Neural cell (in vitro differentiated cells): ENCODE measurements at regions not wholly inside any gene's neighbourhood (a gene's known extent, or its start where the extent isn't known, plus 50 kb on each side); places are given as distances from the start of the nearest gene placed in this dataset.

Source experiments
- H2AFZ ChIP-seq: fragments of 200-600, 300-800 bp; sonication (generic), shearing (Covaris generic); 2 replicates; pipeline ENCODE4 v1.6.0; 2014; ENCODE audit warnings: low read depth, mild to moderate bottlenecking, antibody characterized with exemption, low read length, moderate library complexity
- H3F3A ChIP-seq: fragments of 200-600 bp; shearing (Covaris generic); 2 replicates; pipeline ENCODE4 v1.6.1; 2016; ENCODE audit warnings: mild to moderate bottlenecking, moderate library complexity, mixed read lengths, antibody characterized with exemption, low read length; ENCODE audit not compliant: insufficient read depth, poor library complexity, severe bottlenecking
- H3K27ac ChIP-seq: fragments of 200-600, 300-800 bp; sonication (generic), shearing (Covaris generic); 2 replicates; pipeline ENCODE4 v1.5.1; 2014; ENCODE audit warnings: mild to moderate bottlenecking, low read length, moderate library complexity
- H3K27me3 ChIP-seq: fragments of 300-800, 200-600 bp; sonication (generic), shearing (Covaris generic); 2 replicates; pipeline ENCODE4 v1.6.0; 2014; ENCODE audit warnings: mild to moderate bottlenecking, low read depth, low read length, moderate library complexity; ENCODE audit not compliant: insufficient read depth
- H3K36me3 ChIP-seq: fragments of 300-800, 200-600 bp; sonication (generic), shearing (Covaris generic); 2 replicates; pipeline ENCODE4 v1.5.1; 2014; ENCODE audit warnings: mild to moderate bottlenecking, antibody characterized with exemption, low read length, moderate library complexity; ENCODE audit not compliant: insufficient read depth
- H3K4me2 ChIP-seq: fragments of 300-800, 200-600 bp; sonication (generic), shearing (Covaris generic); 2 replicates; pipeline ENCODE4 v1.6.0; 2014; ENCODE audit warnings: mild to moderate bottlenecking, low read length
- H3K4me3 ChIP-seq: fragments of 300-800, 200-600 bp; sonication (generic), shearing (Covaris generic); 2 replicates; pipeline ENCODE4 v1.5.1; 2014; ENCODE audit warnings: mild to moderate bottlenecking, low read length, moderate library complexity
- H3K79me2 ChIP-seq: fragments of 200-600 bp; shearing (Covaris generic); replicated peaks from 2 replicates; pipeline ENCODE4 v1.6.0; 2014; ENCODE audit warnings: mild to moderate bottlenecking, low read length, moderate library complexity; ENCODE audit not compliant: insufficient read depth
- H3K9ac ChIP-seq: fragments of 300-800, 200-600 bp; sonication (generic), shearing (Covaris generic); 2 replicates; pipeline ENCODE4 v1.6.1; 2016; ENCODE audit warnings: mild to moderate bottlenecking, low read length, mixed read lengths
- H3K9me2 ChIP-seq: fragments of 200-600 bp; shearing (Covaris generic); 2 replicates; pipeline ENCODE4 v1.6.1; 2016; ENCODE audit warnings: mild to moderate bottlenecking, low read length, mixed read lengths; ENCODE audit not compliant: insufficient read depth
- H3K9me3 ChIP-seq: fragments of 200-600, 300-800 bp; sonication (generic), shearing (Covaris generic); 2 replicates; pipeline ENCODE4 v1.6.1; 2016; ENCODE audit warnings: mild to moderate bottlenecking, mixed run types, low read length, moderate library complexity, mixed read lengths
- H4K20me1 ChIP-seq: fragments of 200-600 bp; shearing (Covaris generic); 2 replicates; pipeline ENCODE4 v1.6.1; 2016; ENCODE audit warnings: mild to moderate bottlenecking, mixed run types; ENCODE audit not compliant: insufficient read depth
- EP300 ChIP-seq: fragments of 450-650 bp; conservative IDR thresholded peaks from 2 replicates; pipeline ENCODE4 v1.6.1; 2014; ENCODE audit warnings: antibody characterized with exemption, mild to moderate bottlenecking, moderate library complexity; ENCODE audit not compliant: poor library complexity, severe bottlenecking
- EZH2 ChIP-seq: fragments of 200-600, 300-800 bp; shearing (Covaris generic), sonication (generic); IDR thresholded peaks from 2 replicates; pipeline ENCODE4 v1.6.1; 2014; ENCODE audit warnings: antibody characterized with exemption, low read length, borderline replicate concordance, mild to moderate bottlenecking; ENCODE audit not compliant: insufficient read depth, poor library complexity, severe bottlenecking
- MXI1 ChIP-seq: fragments of 450-650 bp; conservative IDR thresholded peaks from 2 replicates; pipeline ENCODE4 v1.6.1; 2014; ENCODE audit warnings: antibody characterized with exemption, mild to moderate bottlenecking; ENCODE audit not compliant: poor library complexity, severe bottlenecking
- POLR2AphosphoS5 ChIP-seq: IDR thresholded peaks from 2 replicates; pipeline ENCODE4 v1.6.1; 2012
- RAD21 ChIP-seq: fragments of 450-650 bp; conservative IDR thresholded peaks from 2 replicates; pipeline ENCODE4 v1.6.1; 2014; ENCODE audit warnings: antibody characterized with exemption, mild to moderate bottlenecking, moderate library complexity
- SMC3 ChIP-seq: fragments of 450-650 bp; conservative IDR thresholded peaks from 2 replicates; pipeline ENCODE4 v1.6.1; 2014; ENCODE audit warnings: antibody characterized with exemption, mild to moderate bottlenecking, moderate library complexity; ENCODE audit not compliant: poor library complexity
- TAF1 ChIP-seq: IDR thresholded peaks from 2 replicates; pipeline ENCODE4 v1.6.1; 2012; ENCODE audit warnings: low read depth
- TF ChIP-seq, protein P1 (sequence below): fragments of 450-650 bp; IDR thresholded peaks from 2 replicates; pipeline ENCODE4 v1.5.1; 2014; ENCODE audit warnings: antibody characterized with exemption, mild to moderate bottlenecking, moderate library complexity; ENCODE audit not compliant: poor library complexity, severe bottlenecking
- TF ChIP-seq, protein P2 (sequence below): IDR thresholded peaks from 2 replicates; pipeline ENCODE4 v1.6.1; 2012; ENCODE audit warnings: borderline replicate concordance

- peak; percentile 14 for TF ChIP-seq EP300
- TF ChIP-seq MXI1, result no peak
- Histone ChIP-seq H3K4me3 (no peak overlapping the region), H3K27me3 (no peaks in the 10 kb centered on the region), H3K9me3 (no peaks in the 10 kb centered on the region), H3K4me2 (no peak overlapping the region), H3K27ac (no peak overlapping the region), H3K36me3 (no peaks in the 10 kb centered on the region), H3K9me2 (no peaks in the 10 kb centered on the region), H3K79me2 (no peaks in the 10 kb centered on the region), H4K20me1 (no peaks in the 10 kb centered on the region), H3K9ac (no peak overlapping the region), H2AFZ (no peak overlapping the region), H3F3A (no peaks in the 10 kb centered on the region)
These were observed 102.3 kb downstream of the SLC25A47 start for GRCh38 chr14:100425429-100425827.

GRCh38 chr14:100426314-100426713 is 103.2 kb downstream of the SLC25A47 start:
- H3F3A ChIP-seq, result no peaks in the 10 kb centered on the region
- H4K20me1 ChIP-seq, result no peaks in the 10 kb centered on the region
- H3K4me3 ChIP-seq, result no peak overlapping the region
- H3K36me3 ChIP-seq, result no peaks in the 10 kb centered on the region
- H3K9me2 ChIP-seq, result no peaks in the 10 kb centered on the region
- no peak overlapping the region for H2AFZ ChIP-seq
- H3K27me3 ChIP-seq, result no peaks in the 10 kb centered on the region
- H3K4me2 ChIP-seq, result no peak overlapping the region
- no peak overlapping the region for H3K9ac ChIP-seq
- no peaks in the 10 kb centered on the region for H3K9me3 ChIP-seq
- TF ChIP-seq EP300 (no peak), SMC3 (no peak)
- no peaks in the 10 kb centered on the region for H3K79me2 ChIP-seq
- no peak overlapping the region for H3K27ac ChIP-seq

GRCh38 chr14:100427166-100427565 is 104.0 kb downstream of the SLC25A47 start:
- Histone ChIP-seq H4K20me1 (no peaks in the 10 kb centered on the region), H3K9ac (no peak overlapping the region), H3K27me3 (no peaks in the 10 kb centered on the region), H3F3A (no peaks in the 10 kb centered on the region), H3K9me3 (no peaks in the 10 kb centered on the region), H3K4me3 (no peak overlapping the region), H3K9me2 (no peaks in the 10 kb centered on the region), H3K79me2 (no peaks in the 10 kb centered on the region), H2AFZ (no peak overlapping the region), H3K36me3 (no peaks in the 10 kb centered on the region), H3K27ac (no peak overlapping the region), H3K4me2 (no peak overlapping the region)
- TF ChIP-seq TAF1 (no peak), SMC3 (no peak), MXI1 (no peak), POLR2AphosphoS5 (no peak), EP300 (no peak), EZH2 (no peak), RAD21 (no peak)
- TF ChIP-seq, protein P1, sequence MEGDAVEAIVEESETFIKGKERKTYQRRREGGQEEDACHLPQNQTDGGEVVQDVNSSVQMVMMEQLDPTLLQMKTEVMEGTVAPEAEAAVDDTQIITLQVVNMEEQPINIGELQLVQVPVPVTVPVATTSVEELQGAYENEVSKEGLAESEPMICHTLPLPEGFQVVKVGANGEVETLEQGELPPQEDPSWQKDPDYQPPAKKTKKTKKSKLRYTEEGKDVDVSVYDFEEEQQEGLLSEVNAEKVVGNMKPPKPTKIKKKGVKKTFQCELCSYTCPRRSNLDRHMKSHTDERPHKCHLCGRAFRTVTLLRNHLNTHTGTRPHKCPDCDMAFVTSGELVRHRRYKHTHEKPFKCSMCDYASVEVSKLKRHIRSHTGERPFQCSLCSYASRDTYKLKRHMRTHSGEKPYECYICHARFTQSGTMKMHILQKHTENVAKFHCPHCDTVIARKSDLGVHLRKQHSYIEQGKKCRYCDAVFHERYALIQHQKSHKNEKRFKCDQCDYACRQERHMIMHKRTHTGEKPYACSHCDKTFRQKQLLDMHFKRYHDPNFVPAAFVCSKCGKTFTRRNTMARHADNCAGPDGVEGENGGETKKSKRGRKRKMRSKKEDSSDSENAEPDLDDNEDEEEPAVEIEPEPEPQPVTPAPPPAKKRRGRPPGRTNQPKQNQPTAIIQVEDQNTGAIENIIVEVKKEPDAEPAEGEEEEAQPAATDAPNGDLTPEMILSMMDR, result no peak
- TF ChIP-seq, protein P2, sequence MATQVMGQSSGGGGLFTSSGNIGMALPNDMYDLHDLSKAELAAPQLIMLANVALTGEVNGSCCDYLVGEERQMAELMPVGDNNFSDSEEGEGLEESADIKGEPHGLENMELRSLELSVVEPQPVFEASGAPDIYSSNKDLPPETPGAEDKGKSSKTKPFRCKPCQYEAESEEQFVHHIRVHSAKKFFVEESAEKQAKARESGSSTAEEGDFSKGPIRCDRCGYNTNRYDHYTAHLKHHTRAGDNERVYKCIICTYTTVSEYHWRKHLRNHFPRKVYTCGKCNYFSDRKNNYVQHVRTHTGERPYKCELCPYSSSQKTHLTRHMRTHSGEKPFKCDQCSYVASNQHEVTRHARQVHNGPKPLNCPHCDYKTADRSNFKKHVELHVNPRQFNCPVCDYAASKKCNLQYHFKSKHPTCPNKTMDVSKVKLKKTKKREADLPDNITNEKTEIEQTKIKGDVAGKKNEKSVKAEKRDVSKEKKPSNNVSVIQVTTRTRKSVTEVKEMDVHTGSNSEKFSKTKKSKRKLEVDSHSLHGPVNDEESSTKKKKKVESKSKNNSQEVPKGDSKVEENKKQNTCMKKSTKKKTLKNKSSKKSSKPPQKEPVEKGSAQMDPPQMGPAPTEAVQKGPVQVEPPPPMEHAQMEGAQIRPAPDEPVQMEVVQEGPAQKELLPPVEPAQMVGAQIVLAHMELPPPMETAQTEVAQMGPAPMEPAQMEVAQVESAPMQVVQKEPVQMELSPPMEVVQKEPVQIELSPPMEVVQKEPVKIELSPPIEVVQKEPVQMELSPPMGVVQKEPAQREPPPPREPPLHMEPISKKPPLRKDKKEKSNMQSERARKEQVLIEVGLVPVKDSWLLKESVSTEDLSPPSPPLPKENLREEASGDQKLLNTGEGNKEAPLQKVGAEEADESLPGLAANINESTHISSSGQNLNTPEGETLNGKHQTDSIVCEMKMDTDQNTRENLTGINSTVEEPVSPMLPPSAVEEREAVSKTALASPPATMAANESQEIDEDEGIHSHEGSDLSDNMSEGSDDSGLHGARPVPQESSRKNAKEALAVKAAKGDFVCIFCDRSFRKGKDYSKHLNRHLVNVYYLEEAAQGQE, result no peak
